B cell (primary cell): ENCODE measurements at regions not wholly inside any gene's neighbourhood (a gene's known extent, or its start where the extent isn't known, plus 50 kb on each side); places are given as distances from the start of the nearest gene placed in this dataset.

ENCODE experiments used
- ATAC-seq: fragments of 200-7000 bp; cut with Tn5 transposase; one replicate; pipeline ENCODE4 v1.10.0; 2021; ENCODE audit warnings: low read depth, mild to moderate bottlenecking, moderate number of reproducible peaks, moderate library complexity
- CTCF ChIA-PET: fragments of 350-600 bp; sonication (Branson Sonifier 250); formaldehyde crosslinking; loops from one replicate; lab custom pipeline; 2021; ENCODE audit warnings: antibody characterized with exemption, inconsistent platforms; lab: Charles Lee
- POLR2A ChIA-PET: fragments of 350-600 bp; sonication (Branson Sonifier 250); formaldehyde crosslinking; loops from one replicate; lab custom pipeline; 2021; ENCODE audit warnings: antibody characterized with exemption; lab: Charles Lee
- DNase-seq: peaks from one replicate; pipeline ENCODE4 v3.0.0; 2013
- H2AFZ ChIP-seq: 2 replicates; pipeline ENCODE4 v1.6.1; 2012; ENCODE audit warnings: mild to moderate bottlenecking, low read depth, low read length; ENCODE audit not compliant: insufficient read depth, poor library complexity, severe bottlenecking
- H3K27ac ChIP-seq, 2 donors: 1 replicate in 1 of 2; 2 replicates in 1 of 2; pipeline ENCODE4 v1.5.1; 2012 to 2013; ENCODE audit warnings: low read length in 2 of 2, mild to moderate bottlenecking in 2 of 2, moderate library complexity in 1 of 2
- H3K27me3 ChIP-seq, 4 experiments: fragments of 200-600 bp in 1 of 4; sonication (generic) in 1 of 4; replicated peaks in 1 of 4; 1 replicate in 2 of 4; 2 replicates in 2 of 4; pipeline versions ENCODE4 v1.6.1 to v1.7.0; 2013 to 2016; ENCODE audit warnings: low read length in 3 of 4, mild to moderate bottlenecking in 2 of 4, mixed read lengths in 1 of 4, moderate library complexity in 1 of 4; ENCODE audit not compliant: insufficient read depth in 4 of 4, control insufficient read depth in 3 of 4; ENCODE audit errors: control extremely low read depth in 1 of 4
- H3K36me3 ChIP-seq, 2 experiments: replicated peaks in 1 of 2; 1 replicate in 1 of 2; 2 replicates in 1 of 2; pipeline versions ENCODE4 v1.6.1 to v1.7.1; 2013; ENCODE audit warnings: low read length in 1 of 2; ENCODE audit not compliant: insufficient read depth in 2 of 2, control insufficient read depth in 1 of 2; ENCODE audit errors: control extremely low read depth in 1 of 2, extremely low read depth in 1 of 2
- H3K4me1 ChIP-seq, 2 donors: fragments of 200-600 bp in 1 of 2; sonication (generic) in 1 of 2; 1 replicate in 1 of 2; 2 replicates in 1 of 2; pipeline versions ENCODE4 v1.5.1 to v1.6.1; 2013 to 2017; ENCODE audit warnings: low read length in 2 of 2; ENCODE audit not compliant: control insufficient read depth in 2 of 2, insufficient read depth in 2 of 2
- H3K4me2 ChIP-seq: replicated peaks from 2 replicates; pipeline ENCODE3; 2012; ENCODE audit warnings: mild to moderate bottlenecking, low read depth, low read length; ENCODE audit not compliant: poor library complexity, severe bottlenecking
- H3K4me3 ChIP-seq, 5 experiments: fragments of 200-600 bp in 1 of 5; sonication (generic) in 1 of 5; 1 replicate in 3 of 5; 2 replicates in 2 of 5; pipeline versions ENCODE4 v1.5.1 to v1.7.0; 2011 to 2016; ENCODE audit warnings: low read length in 4 of 5, mild to moderate bottlenecking in 4 of 5, low read depth in 2 of 5, control low read depth in 1 of 5, moderate library complexity in 1 of 5; ENCODE audit not compliant: insufficient read depth in 1 of 5; ENCODE audit errors: control extremely low read depth in 1 of 5, extremely low read depth in 1 of 5
- H3K79me2 ChIP-seq: fragments of 200-600 bp; sonication (generic); one replicate; pipeline ENCODE4 v1.6.0; 2016; ENCODE audit warnings: low read length; ENCODE audit not compliant: control insufficient read depth, insufficient read depth
- H3K9ac ChIP-seq: fragments of 200-600 bp; sonication (generic); 2 replicates; pipeline ENCODE4 v1.6.1; 2017; ENCODE audit warnings: mild to moderate bottlenecking, low read length, moderate library complexity
- H3K9me3 ChIP-seq, 3 donors: one replicate each; pipeline versions ENCODE4 v1.6.1 to v1.7.1; 2013; ENCODE audit warnings: low read length in 2 of 3; ENCODE audit not compliant: control insufficient read depth in 2 of 3, insufficient read depth in 1 of 3; ENCODE audit errors: control extremely low read depth in 1 of 3
- H4K20me1 ChIP-seq: 2 replicates; pipeline ENCODE4 v1.6.0; 2012; ENCODE audit warnings: mild to moderate bottlenecking, low read length; ENCODE audit not compliant: insufficient read depth, control insufficient read depth, poor library complexity, severe bottlenecking
- H3K27ac Mint-ChIP-seq: one replicate; pipeline ENCODE4 v1.8.0; 2021; ENCODE audit warnings: mixed read lengths
- H3K27me3 Mint-ChIP-seq: one replicate; pipeline ENCODE4 v1.8.0; 2021; ENCODE audit warnings: mixed read lengths
- H3K4me1 Mint-ChIP-seq: one replicate; pipeline ENCODE4 v1.8.0; 2021; ENCODE audit warnings: mixed read lengths
- H3K4me3 Mint-ChIP-seq: one replicate; pipeline ENCODE4 v1.8.0; 2021; ENCODE audit warnings: mixed read lengths
- H3K9me3 Mint-ChIP-seq: one replicate; pipeline ENCODE4 v1.8.0; 2022; ENCODE audit warnings: mixed read lengths; ENCODE audit not compliant: insufficient read depth
- EZH2 ChIP-seq: IDR thresholded peaks from 2 replicates; pipeline ENCODE4 v1.6.1; 2012; ENCODE audit warnings: borderline replicate concordance, low read depth, mild to moderate bottlenecking, moderate library complexity, low read length; ENCODE audit not compliant: insufficient read depth, poor library complexity, severe bottlenecking
- WGBS: methylation state at CpG from one replicate; pipeline ENCODE4 v1.1.5; 2013; ENCODE audit warnings: missing lambda C conversion rate; ENCODE audit not compliant: insufficient coverage; 5-methylcytosine and 5-hydroxymethylcytosine counted together
- intact Hi-C: fragments of 100-400 bp; cut with micrococcal nuclease; formaldehyde crosslinking; loops from one replicate; pipeline ENCODE4 v1.10.0; 2022
- TF ChIP-seq, protein P1 (sequence below): fragments of 200-600 bp; IDR thresholded peaks from one replicate; pipeline ENCODE4 v1.8.0; 2022; ENCODE audit warnings: antibody characterized with exemption, mild to moderate bottlenecking

DNA sequence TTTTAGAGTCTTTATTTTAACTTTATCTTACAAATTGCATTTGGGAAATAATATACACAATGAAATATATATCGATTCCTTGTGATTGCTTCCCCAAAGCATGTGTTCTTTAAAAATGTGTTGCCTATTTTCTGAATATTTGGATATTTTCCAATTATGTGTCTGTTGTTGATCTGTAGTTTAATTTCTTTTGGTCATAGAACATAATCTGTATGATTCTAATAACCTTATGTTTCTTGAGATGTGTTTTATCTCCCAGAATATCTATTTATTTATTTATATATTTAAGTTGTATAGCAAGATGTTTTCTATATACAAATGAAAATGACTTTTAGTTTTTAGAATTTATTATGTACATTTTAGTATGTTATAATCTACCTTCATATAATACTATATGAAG is 710.8 kb upstream of the PCDH20 start:
- H3K4me1 Mint-ChIP-seq, result no peaks in the 10 kb centered on the region
- no peaks in the 10 kb centered on the region for H3K27me3 Mint-ChIP-seq
- no peaks in the 10 kb centered on the region for H3K9me3 ChIP-seq
- TF ChIP-seq EZH2, result no peak
- TF ChIP-seq, protein P1, sequence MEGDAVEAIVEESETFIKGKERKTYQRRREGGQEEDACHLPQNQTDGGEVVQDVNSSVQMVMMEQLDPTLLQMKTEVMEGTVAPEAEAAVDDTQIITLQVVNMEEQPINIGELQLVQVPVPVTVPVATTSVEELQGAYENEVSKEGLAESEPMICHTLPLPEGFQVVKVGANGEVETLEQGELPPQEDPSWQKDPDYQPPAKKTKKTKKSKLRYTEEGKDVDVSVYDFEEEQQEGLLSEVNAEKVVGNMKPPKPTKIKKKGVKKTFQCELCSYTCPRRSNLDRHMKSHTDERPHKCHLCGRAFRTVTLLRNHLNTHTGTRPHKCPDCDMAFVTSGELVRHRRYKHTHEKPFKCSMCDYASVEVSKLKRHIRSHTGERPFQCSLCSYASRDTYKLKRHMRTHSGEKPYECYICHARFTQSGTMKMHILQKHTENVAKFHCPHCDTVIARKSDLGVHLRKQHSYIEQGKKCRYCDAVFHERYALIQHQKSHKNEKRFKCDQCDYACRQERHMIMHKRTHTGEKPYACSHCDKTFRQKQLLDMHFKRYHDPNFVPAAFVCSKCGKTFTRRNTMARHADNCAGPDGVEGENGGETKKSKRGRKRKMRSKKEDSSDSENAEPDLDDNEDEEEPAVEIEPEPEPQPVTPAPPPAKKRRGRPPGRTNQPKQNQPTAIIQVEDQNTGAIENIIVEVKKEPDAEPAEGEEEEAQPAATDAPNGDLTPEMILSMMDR, result no peak
- no peak overlapping the region for H3K4me2 ChIP-seq
- peaks cover 4% of the 10 kb centered on the region for H3K9me3 Mint-ChIP-seq
- POLR2A ChIA-PET, result no interaction called here
- intact Hi-C loops, result no loop called here
- CTCF ChIA-PET, result no interaction called here
- ATAC-seq (no peak), DNase-seq (no peak)
- no peak overlapping the region for H3K4me3 Mint-ChIP-seq
- no peak overlapping the region for H3K27ac ChIP-seq
- H3K27ac Mint-ChIP-seq, result no peak overlapping the region
- no peak overlapping the region for H3K9ac ChIP-seq
- no CpG with 5 or more reads among the region's 1 CpG for WGBS
- no peak overlapping the region for H3K4me3 ChIP-seq
- H4K20me1 ChIP-seq, result no peaks in the 10 kb centered on the region
- H2AFZ ChIP-seq, result no peak overlapping the region
- H3K79me2 ChIP-seq, result no peaks in the 10 kb centered on the region
- H3K27me3 ChIP-seq, result no peaks in the 10 kb centered on the region
- H3K4me1 ChIP-seq, result no peaks in the 10 kb centered on the region
- no peaks in the 10 kb centered on the region for H3K36me3 ChIP-seq

DNA sequence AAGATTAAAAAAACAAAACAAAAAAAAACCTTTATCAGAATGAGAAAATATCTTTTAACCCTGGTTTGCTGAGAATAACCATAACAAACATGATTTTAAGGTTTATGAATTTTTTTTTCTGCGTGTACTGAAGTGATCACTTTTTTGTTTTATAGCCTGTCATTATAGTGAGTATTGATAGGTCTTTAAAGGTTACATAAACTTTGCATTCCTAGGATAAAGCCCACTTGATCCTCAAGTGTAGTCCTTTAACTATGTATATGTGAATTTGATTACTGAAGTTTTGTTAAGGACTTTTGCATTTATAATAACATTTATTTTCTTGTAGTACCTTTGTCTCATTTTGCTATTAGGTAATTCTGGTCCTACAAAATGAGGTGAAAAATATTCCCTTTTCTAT is 709.8 kb upstream of the PCDH20 start:
- H3K27me3 Mint-ChIP-seq, result no peaks in the 10 kb centered on the region
- H3K4me1 ChIP-seq, result no peaks in the 10 kb centered on the region
- DNase-seq (no peak), ATAC-seq (no peak)
- no peaks in the 10 kb centered on the region for H3K9me3 ChIP-seq
- TF ChIP-seq, protein P1, result no peak
- H3K27me3 ChIP-seq, result no peaks in the 10 kb centered on the region
- H3K4me3 ChIP-seq, result no peak overlapping the region
- no peak overlapping the region for H3K27ac Mint-ChIP-seq
- H4K20me1 ChIP-seq, result no peaks in the 10 kb centered on the region
- no peak overlapping the region for H3K9ac ChIP-seq
- intact Hi-C loops, result no loop called here
- H3K79me2 ChIP-seq, result no peaks in the 10 kb centered on the region
- no CpG with 5 or more reads among the region's 1 CpG for WGBS
- no peak overlapping the region for H2AFZ ChIP-seq
- no peak overlapping the region for H3K4me3 Mint-ChIP-seq
- H3K27ac ChIP-seq, result no peak overlapping the region
- H3K9me3 Mint-ChIP-seq, result peaks cover 4% of the 10 kb centered on the region
- no peak overlapping the region for H3K4me2 ChIP-seq
- CTCF ChIA-PET, result no interaction called here
- H3K4me1 Mint-ChIP-seq, result no peaks in the 10 kb centered on the region
- POLR2A ChIA-PET, result no interaction called here
- H3K36me3 ChIP-seq, result no peaks in the 10 kb centered on the region
